ENCODE measurements at regions not wholly inside any gene's neighbourhood (a gene's known extent, or its start where the extent isn't known, plus 50 kb on each side); places are given as distances from the start of the nearest gene placed in this dataset.

DNA sequence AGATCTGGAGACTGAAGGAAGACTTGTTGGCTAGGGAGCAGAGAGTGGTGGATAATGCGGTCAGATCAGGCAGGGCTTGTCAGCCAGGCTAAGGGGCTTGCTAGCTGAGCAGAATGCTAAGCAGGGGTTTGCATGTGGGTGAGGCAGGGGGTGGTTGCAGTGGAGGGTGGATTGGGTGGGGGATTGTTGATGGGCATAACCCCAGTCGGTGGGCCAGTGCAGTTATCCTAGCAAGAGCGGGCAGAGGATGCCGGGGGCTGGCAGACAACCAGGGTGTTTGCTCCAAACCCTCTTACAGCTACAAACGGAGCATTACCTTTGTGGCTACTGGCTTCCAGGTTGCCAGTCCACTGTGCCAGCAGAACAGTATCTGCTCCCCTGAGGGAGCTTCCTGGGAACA lies 131.5 kb upstream of the LGALSL start:
- no peak for DNase-seq

DNA sequence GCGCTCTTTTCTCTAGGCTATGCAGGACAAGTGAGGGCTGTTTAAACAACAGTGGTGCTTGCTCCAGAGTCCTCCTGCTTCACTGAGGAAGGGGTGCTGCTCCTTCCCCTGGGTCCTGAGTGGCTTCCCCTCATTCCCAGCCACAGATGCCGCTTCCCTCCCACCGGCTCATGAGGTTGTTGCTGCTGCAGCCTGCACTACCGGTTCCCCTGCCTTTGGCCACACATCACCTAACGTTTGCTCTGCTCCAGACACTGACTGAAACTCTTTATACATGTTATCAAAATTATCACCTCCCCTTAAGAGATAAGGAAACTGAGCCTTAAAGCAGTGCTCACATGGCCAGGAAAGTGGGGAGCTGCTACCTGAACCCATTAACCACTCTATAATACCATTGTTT lies 130.8 kb upstream of the LGALSL start:
- DNase-seq, result no peak

- DNase-seq, result no peak
Observed at GRCh38 chr2:64324746-64325410, 129.1 kb upstream of the LGALSL start.

- DNase-seq, result no peak
Observed at GRCh38 chr2:64325477-64325851, 128.5 kb upstream of the LGALSL start.

- no peak for DNase-seq
Observed at GRCh38 chr2:64325852-64326577, 127.9 kb upstream of the LGALSL start.

GRCh38 chr2:64326578-64327050 lies 127.3 kb upstream of the LGALSL start:
- DNase-seq, result no peak

DNA sequence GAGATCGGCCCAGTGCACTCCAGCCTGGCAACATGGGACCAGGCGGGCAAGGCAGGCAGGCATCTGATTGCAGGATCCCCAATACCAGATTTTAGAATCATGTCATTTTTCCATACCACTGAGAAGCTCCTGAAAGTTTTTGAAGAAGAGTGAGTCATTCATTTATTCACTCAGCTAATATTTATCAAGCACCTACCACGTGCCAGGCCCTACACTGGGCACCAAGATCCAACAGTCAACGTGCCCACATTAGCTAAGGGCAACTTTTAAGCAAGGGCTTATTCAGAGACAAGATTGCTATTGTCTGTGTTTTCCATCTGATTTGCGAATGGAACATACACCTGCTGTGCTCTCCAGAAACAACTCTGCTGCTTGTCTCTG lies 126.8 kb upstream of the LGALSL start:
- no peak for DNase-seq

- peak; percentile 15 for DNase-seq
Observed at GRCh38 chr2:64327510-64328414, 126.2 kb upstream of the LGALSL start.

GRCh38 chr2:64328415-64328722 lies 125.6 kb upstream of the LGALSL start:
- DNase-seq, result no peak

- DNase-seq, result no peak
Observed at GRCh38 chr2:64328756-64329155, 125.2 kb upstream of the LGALSL start.

DNA sequence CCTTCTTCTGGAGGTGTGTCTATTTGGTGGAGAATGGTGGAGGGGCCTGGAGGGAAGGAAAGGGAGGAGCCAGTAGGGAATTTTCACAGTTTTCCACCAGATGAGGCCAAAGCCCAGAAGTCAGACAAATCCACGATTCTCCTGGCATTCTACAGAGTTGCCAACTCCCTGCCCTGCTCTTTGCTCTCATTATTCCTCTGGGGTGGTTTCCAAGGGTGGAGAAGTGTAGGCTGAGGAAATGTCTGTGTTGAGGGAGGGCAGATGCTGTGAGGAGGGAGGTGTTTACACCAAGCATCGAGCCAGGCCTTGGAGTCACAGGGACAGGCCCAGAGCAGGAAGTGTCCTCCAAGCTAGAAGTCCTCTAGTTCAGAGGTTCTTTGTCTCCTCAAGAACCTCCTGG lies 124.1 kb upstream of the LGALSL start:
- DNase-seq, result no peak

GRCh38 chr2:64330281-64331113 lies 123.5 kb upstream of the LGALSL start:
- peak; percentile 78 for DNase-seq

GRCh38 chr2:64331114-64331645 lies 122.8 kb upstream of the LGALSL start:
- no peak for DNase-seq

- no peak for DNase-seq
Observed at GRCh38 chr2:64331849-64332699, 121.9 kb upstream of the LGALSL start.

DNA sequence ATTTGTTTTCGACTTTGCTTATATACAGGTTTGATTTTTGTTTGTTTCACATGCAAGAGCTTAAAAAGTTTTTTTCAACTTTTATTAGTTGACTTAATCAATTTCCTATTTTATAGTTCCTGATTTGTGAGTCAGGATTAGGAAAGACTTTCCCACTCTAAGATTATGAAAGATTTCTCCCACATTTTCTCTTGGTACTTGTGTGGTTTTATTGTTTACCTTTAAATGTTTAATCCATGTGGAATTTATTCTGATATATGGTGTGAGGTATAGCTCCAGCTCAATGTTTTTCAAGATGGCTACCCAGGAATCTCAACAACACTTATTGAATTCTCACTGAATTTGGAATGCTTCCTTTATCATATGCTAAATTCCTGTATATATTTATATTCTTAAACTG lies 117.8 kb upstream of the LGALSL start:
- DNase-seq, result no peak

DNA sequence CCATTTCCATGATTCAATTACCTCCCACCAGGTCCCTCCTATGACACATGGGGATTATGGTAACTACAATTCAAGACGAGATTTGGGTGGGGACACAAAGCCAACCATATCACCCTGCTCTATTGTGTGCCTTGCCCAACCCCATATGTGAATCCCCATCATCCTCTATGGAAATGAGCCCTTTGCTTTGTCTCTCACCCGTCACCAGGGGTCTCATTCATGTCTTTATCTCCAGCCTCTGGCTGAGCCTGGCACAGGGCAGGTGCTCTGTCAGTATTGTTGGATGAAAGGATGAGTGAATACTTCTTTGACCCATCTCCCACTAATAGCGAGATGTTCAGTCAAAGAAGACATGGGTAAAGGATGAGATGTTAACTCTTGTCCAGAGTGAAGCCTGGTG lies 116.6 kb upstream of the LGALSL start:
- no peak for DNase-seq

GRCh38 chr2:64338108-64338507 lies 115.9 kb upstream of the LGALSL start:
- no peak for DNase-seq

DNA sequence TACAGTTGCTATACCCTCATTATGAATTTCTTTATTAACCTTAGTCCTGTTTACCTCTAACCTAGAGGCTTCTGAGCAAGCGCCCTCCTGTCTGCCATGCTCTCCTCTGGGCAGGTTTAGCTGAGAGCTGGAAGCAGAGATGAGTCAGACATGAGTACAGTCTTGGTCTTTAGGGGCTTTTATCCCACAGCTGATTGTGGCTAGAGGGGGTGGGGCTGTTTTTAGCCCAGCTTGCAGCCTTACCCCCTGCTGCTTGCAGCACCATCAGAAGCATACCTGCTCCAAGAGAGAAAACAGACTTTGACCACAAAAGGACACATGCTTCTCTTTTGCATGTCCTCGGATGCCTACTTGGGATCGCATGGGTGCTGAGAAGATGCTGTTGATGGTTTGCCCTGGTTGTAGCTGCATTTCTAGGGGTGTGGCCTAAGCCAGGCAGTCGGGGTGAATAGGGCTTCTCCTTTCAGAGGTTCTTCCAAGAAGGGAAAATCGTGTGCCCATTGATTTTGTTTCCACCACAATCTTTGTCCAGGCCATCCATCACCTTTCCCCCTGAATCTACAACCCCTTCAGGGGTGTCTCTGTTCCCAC lies 115.0 kb upstream of the LGALSL start:
- DNase-seq, result no peak

DNA sequence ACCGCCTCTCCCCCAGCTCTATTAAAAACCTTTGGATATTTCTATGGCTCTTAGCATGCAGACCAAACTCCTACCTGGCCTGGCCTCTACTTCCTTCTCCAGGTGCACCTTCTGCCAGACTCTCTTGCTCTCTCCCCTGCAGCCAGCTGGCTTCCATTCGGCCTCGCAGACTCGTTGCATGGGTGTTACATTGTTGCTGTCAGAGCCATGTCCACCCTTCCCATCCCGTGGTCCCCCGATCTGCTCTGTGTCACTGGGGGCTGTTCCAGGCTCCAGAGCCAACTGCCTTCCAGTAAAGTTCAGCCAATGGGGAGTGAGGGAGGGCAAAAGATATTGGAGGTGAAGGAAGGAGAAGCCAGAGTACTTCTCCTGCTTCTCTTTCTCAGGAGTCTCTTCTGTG lies 112.5 kb upstream of the LGALSL start:
- no peak for DNase-seq

DNA sequence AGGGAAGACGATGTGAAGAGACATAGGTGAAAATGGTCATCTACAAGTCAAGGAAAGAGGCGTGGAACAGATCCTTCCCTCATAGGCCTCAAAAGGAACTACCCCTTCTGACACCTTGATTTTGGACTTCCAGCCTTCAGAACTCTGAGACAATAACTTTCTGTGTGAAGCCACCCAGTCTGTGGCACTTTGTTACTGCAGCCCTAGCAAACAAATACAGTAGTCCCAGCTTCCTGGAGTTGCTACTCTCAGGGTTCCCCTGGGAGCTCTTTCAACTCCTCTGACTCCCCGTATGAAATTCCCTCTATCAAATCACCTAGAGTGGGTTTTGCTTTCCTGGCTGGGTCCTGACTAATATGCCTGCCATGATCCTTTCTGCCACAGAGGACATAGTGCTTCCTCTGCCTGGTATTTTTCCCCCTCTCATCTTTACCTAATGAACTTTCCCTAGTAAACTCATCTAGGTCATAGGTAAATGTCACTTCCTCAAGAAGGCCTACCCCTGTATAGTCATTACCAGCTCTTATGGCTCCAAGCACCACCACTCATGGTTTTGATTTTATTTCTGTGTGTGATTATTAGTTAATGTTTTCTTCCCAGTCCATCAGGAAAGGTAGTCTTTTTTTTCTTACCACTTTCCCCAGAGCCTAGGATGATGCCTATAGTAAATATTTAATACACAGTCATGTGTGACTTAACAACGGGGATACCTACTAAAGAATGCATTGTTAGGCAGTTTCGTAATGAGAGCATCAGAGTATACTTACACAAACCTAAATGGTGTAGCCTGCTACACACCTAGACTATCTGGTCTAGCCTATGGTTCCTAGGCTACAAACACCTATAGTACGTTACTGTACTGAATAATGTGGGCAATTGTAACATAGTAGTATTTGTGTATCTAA lies 111.5 kb upstream of the LGALSL start:
- no peak for DNase-seq
